ENCODE measurements at regions not wholly inside any gene's neighbourhood (a gene's known extent, or its start where the extent isn't known, plus 50 kb on each side); places are given as distances from the start of the nearest gene placed in this dataset.

DNA sequence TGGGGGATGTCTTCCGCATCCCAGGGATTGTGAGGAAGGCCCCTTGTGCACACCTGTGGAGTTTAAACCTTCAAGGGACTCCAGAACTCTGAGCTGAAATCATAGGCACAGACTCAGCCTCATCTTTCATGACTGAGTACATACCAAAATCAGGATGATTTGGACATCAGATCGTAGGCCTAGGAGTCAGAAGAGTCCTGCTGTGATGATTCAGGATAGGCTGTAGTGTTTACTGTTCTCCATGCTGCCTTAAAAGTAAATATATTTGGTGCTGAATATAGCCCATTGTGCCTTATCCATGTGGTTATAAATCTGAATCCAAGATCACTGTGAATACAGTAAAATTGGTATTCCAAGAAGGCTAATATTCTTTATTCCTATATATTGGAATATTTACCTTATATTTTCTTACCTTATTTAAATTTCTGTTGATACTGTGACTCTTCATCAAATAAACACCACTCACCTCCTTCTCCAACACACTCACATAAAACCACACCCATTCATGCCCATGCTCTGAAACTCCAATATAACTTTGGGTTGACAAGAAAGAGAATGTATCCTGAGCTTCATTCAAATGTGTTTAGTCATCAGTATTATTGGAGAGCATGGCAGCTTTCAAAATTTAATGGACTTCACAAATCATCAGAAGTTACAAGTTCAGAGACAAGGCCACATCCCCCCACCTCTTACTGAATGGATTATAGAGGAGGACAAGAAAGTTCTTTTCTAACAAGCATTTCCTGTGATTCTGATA is 561.4 kb upstream of the LINC00305 start:
- Histone ChIP-seq H3K4me1 (ENCODE audit: insufficient read depth, low read length) (peaks cover 58% of the 10 kb centered on the region), H2AFZ (ENCODE audit: low read length) (peak overlapping the region; percentile 59), H3K27me3 (ENCODE audit: low read length) (no peaks in the 10 kb centered on the region), H3K4me3 (ENCODE audit: low read length) (peak overlapping the region; percentile 24; the same call in 1 of the 2 replicates), H3K9me3 (ENCODE audit: low read length) (no peaks in the 10 kb centered on the region), H3K9ac (ENCODE audit: low read length) (peak overlapping the region; percentile 35), H4K20me1 (ENCODE audit: low read length) (no peaks in the 10 kb centered on the region), H3K4me2 (ENCODE audit: low read length) (peak overlapping the region; percentile 83), H3F3A (ENCODE audit: low read length, unreplicated experiment) (peaks cover 19% of the 10 kb centered on the region), H3K9me2 (replicated peaks; ENCODE audit: low read length) (no peaks in the 10 kb centered on the region), H3K79me2 (ENCODE audit: low read length) (no peaks in the 10 kb centered on the region), H3K36me3 (ENCODE audit: low read depth, low read length) (no peaks in the 10 kb centered on the region), H3K27ac (ENCODE audit: low read length) (peak overlapping the region; percentile 87)
- intact Hi-C loops (cut with micrococcal nuclease), result loop anchor here (2.0 to 5.0 kb wide), 2 partner anchors 262 to 951 kb away; no protein-coding TSS in a partner anchor
- ATAC-seq (peak; percentile 77), DNase-seq (peak; percentile 92)
- ChIA-PET CTCF (no interaction called here), POLR2A (ENCODE audit: unreplicated experiment) (no interaction called here)
- TF ChIP-seq EZH2phosphoT487 (IDR thresholded peaks at IDR 0.05; ENCODE audit: borderline replicate concordance, low read length) (no peak), EZH2 (IDR thresholded peaks at IDR 0.05; ENCODE audit: low read length, unreplicated experiment) (no peak)
- TF ChIP-seq, protein P1, sequence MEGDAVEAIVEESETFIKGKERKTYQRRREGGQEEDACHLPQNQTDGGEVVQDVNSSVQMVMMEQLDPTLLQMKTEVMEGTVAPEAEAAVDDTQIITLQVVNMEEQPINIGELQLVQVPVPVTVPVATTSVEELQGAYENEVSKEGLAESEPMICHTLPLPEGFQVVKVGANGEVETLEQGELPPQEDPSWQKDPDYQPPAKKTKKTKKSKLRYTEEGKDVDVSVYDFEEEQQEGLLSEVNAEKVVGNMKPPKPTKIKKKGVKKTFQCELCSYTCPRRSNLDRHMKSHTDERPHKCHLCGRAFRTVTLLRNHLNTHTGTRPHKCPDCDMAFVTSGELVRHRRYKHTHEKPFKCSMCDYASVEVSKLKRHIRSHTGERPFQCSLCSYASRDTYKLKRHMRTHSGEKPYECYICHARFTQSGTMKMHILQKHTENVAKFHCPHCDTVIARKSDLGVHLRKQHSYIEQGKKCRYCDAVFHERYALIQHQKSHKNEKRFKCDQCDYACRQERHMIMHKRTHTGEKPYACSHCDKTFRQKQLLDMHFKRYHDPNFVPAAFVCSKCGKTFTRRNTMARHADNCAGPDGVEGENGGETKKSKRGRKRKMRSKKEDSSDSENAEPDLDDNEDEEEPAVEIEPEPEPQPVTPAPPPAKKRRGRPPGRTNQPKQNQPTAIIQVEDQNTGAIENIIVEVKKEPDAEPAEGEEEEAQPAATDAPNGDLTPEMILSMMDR (conservative IDR thresholded peaks at IDR 0.05; ENCODE audit: low read depth, low read length), result no peak
- no TSS peak for BruUV-seq (replicated peaks)

DNA sequence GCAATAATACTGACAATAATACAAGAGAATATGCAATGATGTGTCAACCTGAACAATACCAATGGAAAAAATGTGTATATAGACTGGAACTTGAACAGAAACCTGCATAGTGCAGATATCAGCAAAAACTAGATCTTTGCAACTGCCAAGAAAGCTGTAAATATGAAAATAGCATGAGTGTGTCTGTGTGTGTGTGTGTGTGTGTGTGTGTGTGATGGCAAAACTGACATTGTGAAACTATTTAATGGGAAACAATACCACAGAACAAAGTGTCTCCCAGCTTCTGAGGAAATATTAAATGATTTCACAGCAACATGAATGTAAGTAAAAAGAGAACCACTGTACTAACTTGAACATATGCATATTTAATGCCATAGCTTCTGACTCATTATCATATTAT is 558.2 kb upstream of the LINC00305 start:
- TF ChIP-seq EZH2phosphoT487 (IDR thresholded peaks at IDR 0.05; ENCODE audit: borderline replicate concordance, low read length), result no peak
- TF ChIP-seq, protein P1 (conservative IDR thresholded peaks at IDR 0.05; ENCODE audit: low read depth, low read length), result no peak
- TF ChIP-seq EZH2 (IDR thresholded peaks at IDR 0.05; ENCODE audit: low read length, unreplicated experiment), result no peak
- BruUV-seq (replicated peaks), result no TSS peak
- ChIA-PET CTCF (no interaction called here), POLR2A (ENCODE audit: unreplicated experiment) (no interaction called here)
- Histone ChIP-seq H3K9me2 (replicated peaks; ENCODE audit: low read length) (no peaks in the 10 kb centered on the region), H3K9me3 (ENCODE audit: low read length) (no peaks in the 10 kb centered on the region), H3K36me3 (ENCODE audit: low read depth, low read length) (no peaks in the 10 kb centered on the region), H3F3A (ENCODE audit: low read length, unreplicated experiment) (peaks cover 19% of the 10 kb centered on the region), H2AFZ (ENCODE audit: low read length) (no peak overlapping the region; the same call in 1 of the 2 replicates), H3K4me1 (ENCODE audit: insufficient read depth, low read length) (peaks cover 35% of the 10 kb centered on the region), H3K27ac (ENCODE audit: low read length) (no peak overlapping the region), H3K9ac (ENCODE audit: low read length) (no peak overlapping the region), H4K20me1 (ENCODE audit: low read length) (no peaks in the 10 kb centered on the region), H3K79me2 (ENCODE audit: low read length) (no peaks in the 10 kb centered on the region), H3K27me3 (ENCODE audit: low read length) (no peaks in the 10 kb centered on the region), H3K4me3 (ENCODE audit: low read length) (no peak overlapping the region), H3K4me2 (ENCODE audit: low read length) (no peak overlapping the region)
- ATAC-seq, result no peak
- intact Hi-C loops (cut with micrococcal nuclease), result no loop called here
- no peak for DNase-seq

DNA sequence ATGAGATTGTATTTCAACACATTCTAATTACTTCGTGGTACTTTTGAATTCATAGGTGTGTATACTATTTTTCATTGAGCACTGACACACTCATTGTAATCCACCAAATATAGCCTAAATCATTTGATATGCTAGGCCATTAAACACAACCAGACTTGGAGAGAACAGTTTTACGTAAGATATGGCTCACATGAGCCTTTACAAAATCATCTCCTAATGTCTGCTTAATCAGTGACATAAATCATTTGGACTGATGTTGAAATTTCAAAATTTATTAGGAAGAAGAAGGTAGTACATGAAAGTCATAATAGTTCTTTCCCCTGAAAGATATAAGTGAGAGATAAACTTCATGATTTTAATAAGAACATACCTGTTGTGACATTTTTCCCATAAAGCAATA is 550.2 kb upstream of the LINC00305 start:
- no peak overlapping the region for H3K4me2 ChIP-seq (ENCODE audit: low read length)
- ChIA-PET POLR2A (ENCODE audit: unreplicated experiment) (no interaction called here), CTCF (no interaction called here)
- H3K4me3 ChIP-seq (ENCODE audit: low read length), result no peak overlapping the region
- H3F3A ChIP-seq (ENCODE audit: low read length, unreplicated experiment), result no peaks in the 10 kb centered on the region
- no peaks in the 10 kb centered on the region for H3K79me2 ChIP-seq (ENCODE audit: low read length)
- H3K9me2 ChIP-seq (replicated peaks; ENCODE audit: low read length), result no peaks in the 10 kb centered on the region
- no peak overlapping the region for H2AFZ ChIP-seq (ENCODE audit: low read length)
- peaks cover 3% of the 10 kb centered on the region; the same call in 1 of the 2 replicates for H3K4me1 ChIP-seq (ENCODE audit: insufficient read depth, low read length)
- H4K20me1 ChIP-seq (ENCODE audit: low read length), result no peaks in the 10 kb centered on the region
- H3K9ac ChIP-seq (ENCODE audit: low read length), result no peak overlapping the region
- TF ChIP-seq, protein P1 (conservative IDR thresholded peaks at IDR 0.05; ENCODE audit: low read depth, low read length), result no peak
- TF ChIP-seq EZH2phosphoT487 (IDR thresholded peaks at IDR 0.05; ENCODE audit: borderline replicate concordance, low read length) (no peak), EZH2 (IDR thresholded peaks at IDR 0.05; ENCODE audit: low read length, unreplicated experiment) (no peak)
- intact Hi-C loops (cut with micrococcal nuclease), result no loop called here
- H3K9me3 ChIP-seq (ENCODE audit: low read length), result no peaks in the 10 kb centered on the region
- H3K27me3 ChIP-seq (ENCODE audit: low read length), result no peaks in the 10 kb centered on the region
- ATAC-seq, result no peak
- no peak for DNase-seq
- no peak overlapping the region for H3K27ac ChIP-seq (ENCODE audit: low read length)
- BruUV-seq (replicated peaks), result no TSS peak
- no peaks in the 10 kb centered on the region for H3K36me3 ChIP-seq (ENCODE audit: low read depth, low read length)

All from PC-3 (cell line).